WTC11 (cell line): ENCODE measurements at regions not wholly inside any gene's neighbourhood (a gene's known extent, or its start where the extent isn't known, plus 50 kb on each side); places are given as distances from the start of the nearest gene placed in this dataset.

Experiments
- ATAC-seq: fragments of 200-7000 bp; cut with Tn5 transposase; 2 replicates; pipeline ENCODE4 v1.10.0; 2021; ENCODE audit warnings: mild to moderate bottlenecking, moderate library complexity
- CTCF ChIA-PET: fragments of 300-600 bp; sonication (Branson Sonifier 250); formaldehyde crosslinking; loops from one replicate; lab custom pipeline; 2021; ENCODE audit warnings: antibody characterized with exemption; lab: Charles Lee
- POLR2A ChIA-PET: fragments of 350-600 bp; sonication (Branson Sonifier 250); formaldehyde crosslinking; loops from one replicate; lab custom pipeline; 2021; ENCODE audit warnings: antibody characterized with exemption; lab: Charles Lee
- DNase-seq: peaks from one replicate; pipeline ENCODE4 v3.0.0; 2021; ENCODE audit warnings: low spot score
- H3K27ac Mint-ChIP-seq: 2 replicates; pipeline ENCODE4 v1.8.0; 2021; ENCODE audit warnings: mixed read lengths
- H3K27me3 Mint-ChIP-seq: 2 replicates; pipeline ENCODE4 v1.8.0; 2021; ENCODE audit warnings: low read depth, mild to moderate bottlenecking, moderate library complexity, mixed read lengths
- H3K36me3 Mint-ChIP-seq: 2 replicates; pipeline ENCODE4 v1.8.0; 2021; ENCODE audit warnings: mixed read lengths
- H3K4me1 Mint-ChIP-seq: 2 replicates; pipeline ENCODE4 v1.8.0; 2022; ENCODE audit warnings: mixed read lengths
- H3K4me3 Mint-ChIP-seq: 2 replicates; pipeline ENCODE4 v1.8.0; 2021; ENCODE audit warnings: mild to moderate bottlenecking, moderate library complexity, mixed read lengths
- H3K9me3 Mint-ChIP-seq: 2 replicates; pipeline ENCODE4 v1.8.0; 2021; ENCODE audit warnings: mixed read lengths
- ATF1 ChIP-seq: sonication (generic); formaldehyde crosslinking; IDR thresholded peaks from 2 replicates; pipeline ENCODE4 v1.8.1; 2023; ENCODE audit warnings: mild to moderate bottlenecking, moderate library complexity, missing genetic modification reagents
- CREM ChIP-seq: sonication (generic); formaldehyde crosslinking; IDR thresholded peaks from 2 replicates; pipeline ENCODE4 v1.8.1; 2022; ENCODE audit warnings: mild to moderate bottlenecking, missing genetic modification reagents, moderate library complexity
- FOXJ3 ChIP-seq: sonication (generic); formaldehyde crosslinking; IDR thresholded peaks from 2 replicates; pipeline ENCODE4 v1.9.0; 2021; ENCODE audit warnings: missing genetic modification reagents, mild to moderate bottlenecking, borderline replicate concordance
- FOXP1 ChIP-seq: sonication (generic); formaldehyde crosslinking; IDR thresholded peaks from 2 replicates; pipeline ENCODE4 v1.8.0; 2022; ENCODE audit warnings: missing genetic modification reagents, mild to moderate bottlenecking, moderate library complexity, borderline replicate concordance
- HMGA2 ChIP-seq: fragments of 250-450 bp; sonication (Bioruptor Pico); IDR thresholded peaks from 2 replicates; pipeline ENCODE4 v1.4.0; 2021; ENCODE audit warnings: mild to moderate bottlenecking, moderate library complexity
- IRF2 ChIP-seq: sonication (generic); formaldehyde crosslinking; IDR thresholded peaks from 2 replicates; pipeline ENCODE4 v1.8.0; 2022; ENCODE audit warnings: low read depth, missing genetic modification reagents, borderline replicate concordance
- SMAD3 ChIP-seq: sonication (generic); formaldehyde crosslinking; IDR thresholded peaks from 2 replicates; pipeline ENCODE4 v1.8.0; 2022; ENCODE audit warnings: missing genetic modification reagents, mild to moderate bottlenecking, borderline replicate concordance
- TCF7 ChIP-seq: sonication (generic); formaldehyde crosslinking; IDR thresholded peaks from 2 replicates; pipeline ENCODE4 v1.8.0; 2022; ENCODE audit warnings: mild to moderate bottlenecking, low read depth, missing genetic modification reagents, moderate library complexity
- TP53 ChIP-seq: sonication (generic); formaldehyde crosslinking; IDR thresholded peaks from 2 replicates; pipeline ENCODE4 v1.8.1; 2023; ENCODE audit warnings: mild to moderate bottlenecking, missing genetic modification reagents
- ZBTB21 ChIP-seq: sonication (generic); formaldehyde crosslinking; IDR thresholded peaks from 2 replicates; pipeline ENCODE4 v1.8.1; 2023; ENCODE audit warnings: mild to moderate bottlenecking, missing genetic modification reagents, borderline replicate concordance
- ZNF138 ChIP-seq: sonication (generic); formaldehyde crosslinking; conservative IDR thresholded peaks from 2 replicates; pipeline ENCODE4 v1.8.1; 2022; ENCODE audit warnings: mild to moderate bottlenecking, moderate library complexity, missing genetic modification reagents
- ZNF263 ChIP-seq: sonication (generic); formaldehyde crosslinking; IDR thresholded peaks from 2 replicates; pipeline ENCODE4 v1.8.1; 2022; ENCODE audit warnings: low read depth, mild to moderate bottlenecking, moderate library complexity, missing genetic modification reagents
- ZNF396 ChIP-seq: fragments of 250-450 bp; sonication (Bioruptor Pico); IDR thresholded peaks from 2 replicates; pipeline ENCODE4 v1.8.0; 2021; ENCODE audit warnings: mild to moderate bottlenecking, moderate library complexity, borderline replicate concordance
- TF ChIP-seq, protein P1 (sequence below): sonication (generic); formaldehyde crosslinking; IDR thresholded peaks from 2 replicates; pipeline ENCODE4 v1.8.1; 2023; ENCODE audit warnings: mild to moderate bottlenecking, missing genetic modification reagents, borderline replicate concordance
- TF ChIP-seq, protein P2 (sequence below): sonication (generic); formaldehyde crosslinking; IDR thresholded peaks from 2 replicates; pipeline ENCODE4 v1.8.0; 2022; ENCODE audit warnings: mild to moderate bottlenecking, missing genetic modification reagents
- TF ChIP-seq, protein P3 (sequence below): sonication (generic); formaldehyde crosslinking; IDR thresholded peaks from 2 replicates; pipeline ENCODE4 v1.8.0; 2022; ENCODE audit warnings: missing genetic modification reagents
- TF ChIP-seq, protein P4 (sequence below): sonication (generic); formaldehyde crosslinking; IDR thresholded peaks from 2 replicates; pipeline ENCODE4 v1.8.0; 2023; ENCODE audit warnings: mild to moderate bottlenecking, missing genetic modification reagents
- TF ChIP-seq, protein P5 (sequence below): sonication (generic); formaldehyde crosslinking; IDR thresholded peaks from 2 replicates; pipeline ENCODE4 v1.8.0; 2022; ENCODE audit warnings: mild to moderate bottlenecking, missing genetic modification reagents
- TF ChIP-seq, protein P6 (sequence below): sonication (generic); formaldehyde crosslinking; IDR thresholded peaks from 2 replicates; pipeline ENCODE4 v1.8.1; 2023; ENCODE audit warnings: mild to moderate bottlenecking, missing genetic modification reagents, moderate library complexity
- TF ChIP-seq, protein P7 (sequence below): fragments of 250-450 bp; sonication (Bioruptor Pico); IDR thresholded peaks from 2 replicates; pipeline ENCODE4 v1.9.0; 2021; ENCODE audit warnings: mild to moderate bottlenecking

DNA sequence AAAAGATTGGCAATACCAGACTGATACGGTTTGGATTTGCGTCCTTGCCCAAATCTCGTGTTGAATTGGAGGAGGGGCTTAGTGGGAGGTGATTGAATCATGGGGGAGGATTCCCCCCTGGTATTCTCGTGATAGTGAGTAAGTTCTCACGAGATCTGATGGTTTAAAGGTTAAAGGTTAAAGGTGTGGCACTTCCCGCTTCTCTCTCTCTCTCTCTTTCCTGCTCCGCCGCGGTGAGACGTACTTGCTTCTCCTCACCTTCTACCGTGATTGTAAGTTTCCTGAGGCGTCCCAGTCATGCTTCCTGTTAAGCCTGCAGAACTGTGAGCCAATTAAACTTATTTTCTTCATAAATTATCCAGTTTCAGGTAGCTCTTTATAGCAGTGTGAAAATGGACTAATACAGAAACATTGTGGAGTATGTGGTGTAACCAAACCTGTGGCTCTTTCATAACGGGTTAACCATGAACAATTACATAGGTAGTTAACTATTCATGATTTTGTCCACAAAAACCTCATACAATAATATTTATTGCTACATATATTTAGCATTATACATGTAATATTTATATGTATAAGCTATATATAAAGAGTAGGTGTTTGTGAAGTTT, 107.5 kb downstream of the ANXA1 start:
- Mint-ChIP-seq H3K27me3 (no peaks in the 10 kb centered on the region), H3K4me3 (no peak overlapping the region), H3K4me1 (0 out of 2 replicates have a peak, but pooled peaks cover 3% of the 10 kb centered on the region), H3K9me3 (peaks cover 21% of the 10 kb centered on the region), H3K27ac (no peak overlapping the region), H3K36me3 (peaks cover 15% of the 10 kb centered on the region)
- no peak for DNase-seq
- POLR2A ChIA-PET, result no interaction called here
- ATAC-seq, result no peak
- no peak for TF ChIP-seq FOXP1 (CRISPR knock-in tag)
- TF ChIP-seq ZBTB21, result no peak
- no peak for TF ChIP-seq ZNF263 (CRISPR knock-in tag)
- TF ChIP-seq, protein P1, sequence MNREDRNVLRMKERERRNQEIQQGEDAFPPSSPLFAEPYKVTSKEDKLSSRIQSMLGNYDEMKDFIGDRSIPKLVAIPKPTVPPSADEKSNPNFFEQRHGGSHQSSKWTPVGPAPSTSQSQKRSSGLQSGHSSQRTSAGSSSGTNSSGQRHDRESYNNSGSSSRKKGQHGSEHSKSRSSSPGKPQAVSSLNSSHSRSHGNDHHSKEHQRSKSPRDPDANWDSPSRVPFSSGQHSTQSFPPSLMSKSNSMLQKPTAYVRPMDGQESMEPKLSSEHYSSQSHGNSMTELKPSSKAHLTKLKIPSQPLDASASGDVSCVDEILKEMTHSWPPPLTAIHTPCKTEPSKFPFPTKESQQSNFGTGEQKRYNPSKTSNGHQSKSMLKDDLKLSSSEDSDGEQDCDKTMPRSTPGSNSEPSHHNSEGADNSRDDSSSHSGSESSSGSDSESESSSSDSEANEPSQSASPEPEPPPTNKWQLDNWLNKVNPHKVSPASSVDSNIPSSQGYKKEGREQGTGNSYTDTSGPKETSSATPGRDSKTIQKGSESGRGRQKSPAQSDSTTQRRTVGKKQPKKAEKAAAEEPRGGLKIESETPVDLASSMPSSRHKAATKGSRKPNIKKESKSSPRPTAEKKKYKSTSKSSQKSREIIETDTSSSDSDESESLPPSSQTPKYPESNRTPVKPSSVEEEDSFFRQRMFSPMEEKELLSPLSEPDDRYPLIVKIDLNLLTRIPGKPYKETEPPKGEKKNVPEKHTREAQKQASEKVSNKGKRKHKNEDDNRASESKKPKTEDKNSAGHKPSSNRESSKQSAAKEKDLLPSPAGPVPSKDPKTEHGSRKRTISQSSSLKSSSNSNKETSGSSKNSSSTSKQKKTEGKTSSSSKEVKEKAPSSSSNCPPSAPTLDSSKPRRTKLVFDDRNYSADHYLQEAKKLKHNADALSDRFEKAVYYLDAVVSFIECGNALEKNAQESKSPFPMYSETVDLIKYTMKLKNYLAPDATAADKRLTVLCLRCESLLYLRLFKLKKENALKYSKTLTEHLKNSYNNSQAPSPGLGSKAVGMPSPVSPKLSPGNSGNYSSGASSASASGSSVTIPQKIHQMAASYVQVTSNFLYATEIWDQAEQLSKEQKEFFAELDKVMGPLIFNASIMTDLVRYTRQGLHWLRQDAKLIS (CRISPR knock-in tag), result no peak
- TF ChIP-seq ZNF396 (CRISPR knock-in tag), result no peak
- TF ChIP-seq, protein P2, sequence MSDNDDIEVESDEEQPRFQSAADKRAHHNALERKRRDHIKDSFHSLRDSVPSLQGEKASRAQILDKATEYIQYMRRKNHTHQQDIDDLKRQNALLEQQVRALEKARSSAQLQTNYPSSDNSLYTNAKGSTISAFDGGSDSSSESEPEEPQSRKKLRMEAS (CRISPR knock-in tag), result no peak
- no peak for TF ChIP-seq CREM
- TF ChIP-seq, protein P3, sequence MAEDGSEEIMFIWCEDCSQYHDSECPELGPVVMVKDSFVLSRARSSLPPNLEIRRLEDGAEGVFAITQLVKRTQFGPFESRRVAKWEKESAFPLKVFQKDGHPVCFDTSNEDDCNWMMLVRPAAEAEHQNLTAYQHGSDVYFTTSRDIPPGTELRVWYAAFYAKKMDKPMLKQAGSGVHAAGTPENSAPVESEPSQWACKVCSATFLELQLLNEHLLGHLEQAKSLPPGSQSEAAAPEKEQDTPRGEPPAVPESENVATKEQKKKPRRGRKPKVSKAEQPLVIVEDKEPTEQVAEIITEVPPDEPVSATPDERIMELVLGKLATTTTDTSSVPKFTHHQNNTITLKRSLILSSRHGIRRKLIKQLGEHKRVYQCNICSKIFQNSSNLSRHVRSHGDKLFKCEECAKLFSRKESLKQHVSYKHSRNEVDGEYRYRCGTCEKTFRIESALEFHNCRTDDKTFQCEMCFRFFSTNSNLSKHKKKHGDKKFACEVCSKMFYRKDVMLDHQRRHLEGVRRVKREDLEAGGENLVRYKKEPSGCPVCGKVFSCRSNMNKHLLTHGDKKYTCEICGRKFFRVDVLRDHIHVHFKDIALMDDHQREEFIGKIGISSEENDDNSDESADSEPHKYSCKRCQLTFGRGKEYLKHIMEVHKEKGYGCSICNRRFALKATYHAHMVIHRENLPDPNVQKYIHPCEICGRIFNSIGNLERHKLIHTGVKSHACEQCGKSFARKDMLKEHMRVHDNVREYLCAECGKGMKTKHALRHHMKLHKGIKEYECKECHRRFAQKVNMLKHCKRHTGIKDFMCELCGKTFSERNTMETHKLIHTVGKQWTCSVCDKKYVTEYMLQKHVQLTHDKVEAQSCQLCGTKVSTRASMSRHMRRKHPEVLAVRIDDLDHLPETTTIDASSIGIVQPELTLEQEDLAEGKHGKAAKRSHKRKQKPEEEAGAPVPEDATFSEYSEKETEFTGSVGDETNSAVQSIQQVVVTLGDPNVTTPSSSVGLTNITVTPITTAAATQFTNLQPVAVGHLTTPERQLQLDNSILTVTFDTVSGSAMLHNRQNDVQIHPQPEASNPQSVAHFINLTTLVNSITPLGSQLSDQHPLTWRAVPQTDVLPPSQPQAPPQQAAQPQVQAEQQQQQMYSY (CRISPR knock-in tag), result no peak
- TF ChIP-seq, protein P4, sequence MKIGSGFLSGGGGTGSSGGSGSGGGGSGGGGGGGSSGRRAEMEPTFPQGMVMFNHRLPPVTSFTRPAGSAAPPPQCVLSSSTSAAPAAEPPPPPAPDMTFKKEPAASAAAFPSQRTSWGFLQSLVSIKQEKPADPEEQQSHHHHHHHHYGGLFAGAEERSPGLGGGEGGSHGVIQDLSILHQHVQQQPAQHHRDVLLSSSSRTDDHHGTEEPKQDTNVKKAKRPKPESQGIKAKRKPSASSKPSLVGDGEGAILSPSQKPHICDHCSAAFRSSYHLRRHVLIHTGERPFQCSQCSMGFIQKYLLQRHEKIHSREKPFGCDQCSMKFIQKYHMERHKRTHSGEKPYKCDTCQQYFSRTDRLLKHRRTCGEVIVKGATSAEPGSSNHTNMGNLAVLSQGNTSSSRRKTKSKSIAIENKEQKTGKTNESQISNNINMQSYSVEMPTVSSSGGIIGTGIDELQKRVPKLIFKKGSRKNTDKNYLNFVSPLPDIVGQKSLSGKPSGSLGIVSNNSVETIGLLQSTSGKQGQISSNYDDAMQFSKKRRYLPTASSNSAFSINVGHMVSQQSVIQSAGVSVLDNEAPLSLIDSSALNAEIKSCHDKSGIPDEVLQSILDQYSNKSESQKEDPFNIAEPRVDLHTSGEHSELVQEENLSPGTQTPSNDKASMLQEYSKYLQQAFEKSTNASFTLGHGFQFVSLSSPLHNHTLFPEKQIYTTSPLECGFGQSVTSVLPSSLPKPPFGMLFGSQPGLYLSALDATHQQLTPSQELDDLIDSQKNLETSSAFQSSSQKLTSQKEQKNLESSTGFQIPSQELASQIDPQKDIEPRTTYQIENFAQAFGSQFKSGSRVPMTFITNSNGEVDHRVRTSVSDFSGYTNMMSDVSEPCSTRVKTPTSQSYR, result no peak
- TF ChIP-seq, protein P5, sequence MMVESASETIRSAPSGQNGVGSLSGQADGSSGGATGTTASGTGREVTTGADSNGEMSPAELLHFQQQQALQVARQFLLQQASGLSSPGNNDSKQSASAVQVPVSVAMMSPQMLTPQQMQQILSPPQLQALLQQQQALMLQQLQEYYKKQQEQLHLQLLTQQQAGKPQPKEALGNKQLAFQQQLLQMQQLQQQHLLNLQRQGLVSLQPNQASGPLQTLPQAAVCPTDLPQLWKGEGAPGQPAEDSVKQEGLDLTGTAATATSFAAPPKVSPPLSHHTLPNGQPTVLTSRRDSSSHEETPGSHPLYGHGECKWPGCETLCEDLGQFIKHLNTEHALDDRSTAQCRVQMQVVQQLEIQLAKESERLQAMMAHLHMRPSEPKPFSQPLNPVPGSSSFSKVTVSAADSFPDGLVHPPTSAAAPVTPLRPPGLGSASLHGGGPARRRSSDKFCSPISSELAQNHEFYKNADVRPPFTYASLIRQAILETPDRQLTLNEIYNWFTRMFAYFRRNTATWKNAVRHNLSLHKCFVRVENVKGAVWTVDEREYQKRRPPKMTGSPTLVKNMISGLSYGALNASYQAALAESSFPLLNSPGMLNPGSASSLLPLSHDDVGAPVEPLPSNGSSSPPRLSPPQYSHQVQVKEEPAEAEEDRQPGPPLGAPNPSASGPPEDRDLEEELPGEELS (CRISPR knock-in tag), result no peak
- TF ChIP-seq, protein P6, sequence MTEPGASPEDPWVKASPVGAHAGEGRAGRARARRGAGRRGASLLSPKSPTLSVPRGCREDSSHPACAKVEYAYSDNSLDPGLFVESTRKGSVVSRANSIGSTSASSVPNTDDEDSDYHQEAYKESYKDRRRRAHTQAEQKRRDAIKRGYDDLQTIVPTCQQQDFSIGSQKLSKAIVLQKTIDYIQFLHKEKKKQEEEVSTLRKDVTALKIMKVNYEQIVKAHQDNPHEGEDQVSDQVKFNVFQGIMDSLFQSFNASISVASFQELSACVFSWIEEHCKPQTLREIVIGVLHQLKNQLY (CRISPR knock-in tag), result no peak
- TF ChIP-seq HMGA2 (CRISPR knock-in tag), result no peak
- no peak for TF ChIP-seq IRF2 (CRISPR knock-in tag)
- no peak for TF ChIP-seq SMAD3 (CRISPR knock-in tag)
- no peak for TF ChIP-seq ATF1 (CRISPR knock-in tag)
- TF ChIP-seq, protein P7, sequence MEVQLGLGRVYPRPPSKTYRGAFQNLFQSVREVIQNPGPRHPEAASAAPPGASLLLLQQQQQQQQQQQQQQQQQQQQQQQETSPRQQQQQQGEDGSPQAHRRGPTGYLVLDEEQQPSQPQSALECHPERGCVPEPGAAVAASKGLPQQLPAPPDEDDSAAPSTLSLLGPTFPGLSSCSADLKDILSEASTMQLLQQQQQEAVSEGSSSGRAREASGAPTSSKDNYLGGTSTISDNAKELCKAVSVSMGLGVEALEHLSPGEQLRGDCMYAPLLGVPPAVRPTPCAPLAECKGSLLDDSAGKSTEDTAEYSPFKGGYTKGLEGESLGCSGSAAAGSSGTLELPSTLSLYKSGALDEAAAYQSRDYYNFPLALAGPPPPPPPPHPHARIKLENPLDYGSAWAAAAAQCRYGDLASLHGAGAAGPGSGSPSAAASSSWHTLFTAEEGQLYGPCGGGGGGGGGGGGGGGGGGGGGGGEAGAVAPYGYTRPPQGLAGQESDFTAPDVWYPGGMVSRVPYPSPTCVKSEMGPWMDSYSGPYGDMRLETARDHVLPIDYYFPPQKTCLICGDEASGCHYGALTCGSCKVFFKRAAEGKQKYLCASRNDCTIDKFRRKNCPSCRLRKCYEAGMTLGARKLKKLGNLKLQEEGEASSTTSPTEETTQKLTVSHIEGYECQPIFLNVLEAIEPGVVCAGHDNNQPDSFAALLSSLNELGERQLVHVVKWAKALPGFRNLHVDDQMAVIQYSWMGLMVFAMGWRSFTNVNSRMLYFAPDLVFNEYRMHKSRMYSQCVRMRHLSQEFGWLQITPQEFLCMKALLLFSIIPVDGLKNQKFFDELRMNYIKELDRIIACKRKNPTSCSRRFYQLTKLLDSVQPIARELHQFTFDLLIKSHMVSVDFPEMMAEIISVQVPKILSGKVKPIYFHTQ (CRISPR knock-in tag), result no peak
- no peak for TF ChIP-seq FOXJ3 (CRISPR knock-in tag)
- TF ChIP-seq TP53, result no peak
- no peak for TF ChIP-seq ZNF138 (CRISPR knock-in tag)
- TF ChIP-seq TCF7 (CRISPR knock-in tag), result no peak
- CTCF ChIA-PET, result no interaction called here
